PC-3 (cell line): ENCODE measurements at regions not wholly inside any gene's neighbourhood (a gene's known extent, or its start where the extent isn't known, plus 50 kb on each side); places are given as distances from the start of the nearest gene placed in this dataset.

Experiments
- CTCF ChIP-seq: fragments of 300-600 bp; sonication (generic); conservative IDR thresholded peaks from 2 replicates; pipeline ENCODE4 v1.5.1; 2017; ENCODE audit warnings: antibody characterized with exemption, low read depth, mild to moderate bottlenecking, low read length
- EZH2 ChIP-seq: fragments of 300-600 bp; sonication (generic); IDR thresholded peaks from one replicate; pipeline ENCODE4 v1.6.1; 2017; ENCODE audit warnings: antibody characterized with exemption, mild to moderate bottlenecking, low read length; ENCODE audit not compliant: unreplicated experiment
- EZH2phosphoT487 ChIP-seq: fragments of 300-600 bp; sonication (generic); IDR thresholded peaks from 2 replicates; pipeline ENCODE4 v1.6.1; 2018; ENCODE audit warnings: mild to moderate bottlenecking, antibody characterized with exemption, low read length, borderline replicate concordance

- TF ChIP-seq EZH2 (no peak), CTCF (no peak), EZH2phosphoT487 (no peak)
These were observed 304.1 kb downstream of the RFPL4B start for GRCh38 chr6:112651239-112651638.
